Uterus (tissue), 2 donors: ENCODE measurements at regions not wholly inside any gene's neighbourhood (a gene's known extent, or its start where the extent isn't known, plus 50 kb on each side); places are given as distances from the start of the nearest gene placed in this dataset.

Source experiments
- CTCF ChIP-seq, 4 experiments: fragments of 200-600 bp in 2 of 4; fragments of 450-650 bp in 2 of 4; sonication (generic) in 2 of 4; IDR thresholded peaks; one replicate each; pipeline ENCODE4 v1.5.1; 2016 to 2019; ENCODE audit warnings: antibody characterized with exemption in 4 of 4, mild to moderate bottlenecking in 2 of 4, moderate library complexity in 1 of 4
- POLR2A ChIP-seq, 2 donors: fragments of 450-650 bp; IDR thresholded peaks; one replicate each; pipeline ENCODE4 v1.6.1; 2016; ENCODE audit warnings: antibody characterized with exemption in 2 of 2, mild to moderate bottlenecking in 1 of 2, moderate library complexity in 1 of 2

DNA sequence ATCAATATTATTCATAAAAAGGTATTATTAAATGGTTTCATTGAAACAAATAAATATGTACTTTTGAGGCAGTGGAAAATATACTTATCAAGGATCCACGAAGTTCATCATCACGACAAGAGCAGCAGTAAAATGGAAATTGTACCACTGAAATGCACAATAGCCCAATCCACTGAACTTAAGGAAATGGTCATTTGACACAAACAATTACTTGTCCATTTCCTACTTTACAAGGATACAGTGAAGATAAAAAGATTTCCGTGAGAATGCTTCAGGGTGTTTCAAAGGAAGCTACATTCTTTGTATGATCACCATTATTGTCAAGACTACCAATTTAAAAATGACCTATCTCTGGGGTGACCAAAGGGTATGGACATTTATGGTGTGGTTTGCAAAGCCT lies 210.3 kb downstream of the SYK start:
- TF ChIP-seq CTCF (IDR thresholded peaks at IDR 0.05), result no peak
- TF ChIP-seq POLR2A (IDR thresholded peaks at IDR 0.05), result no peak
